ENCODE measurements at regions not wholly inside any gene's neighbourhood (a gene's known extent, or its start where the extent isn't known, plus 50 kb on each side); places are given as distances from the start of the nearest gene placed in this dataset.

GRCh38 chr3:19688767-19689166 lies 245.2 kb downstream of the EFHB start:
- peaks cover 4 to 25% (median 4%) of the 10 kb centered on the region in 3 donors for H3K36me3 Mint-ChIP-seq
- peak overlapping the region in 1 of 10 donors; percentile 45 for H3K27ac Mint-ChIP-seq
- no peaks in the 10 kb centered on the region for H3K4me1 Mint-ChIP-seq
- H3K9me3 Mint-ChIP-seq, result peaks cover 8 to 58% (median 37%) of the 10 kb centered on the region in 9 donors
- peaks cover 2 to 19% (median 6%) of the 10 kb centered on the region in 5 donors for H3K27me3 Mint-ChIP-seq
- POLR2A ChIA-PET, result no interaction called here
- DNase-seq (no peak), ATAC-seq (no peak)
- H3K4me3 Mint-ChIP-seq, result no peak overlapping the region

- Mint-ChIP-seq H3K27ac (no peak overlapping the region), H3K27me3 (no peaks in the 10 kb centered on the region), H3K36me3 (no peaks in the 10 kb centered on the region), H3K9me3 (peaks cover 0 to 4% (median 0%) of the 10 kb centered on the region in 9 donors), H3K4me1 (no peaks in the 10 kb centered on the region), H3K4me3 (no peak overlapping the region)
- ATAC-seq, result no peak
- no peak for DNase-seq
- POLR2A ChIA-PET, result no interaction called here
Measured at GRCh38 chr3:19668163-19668562, 265.9 kb downstream of the EFHB start.

- no peak overlapping the region for H3K27ac Mint-ChIP-seq
Measured at GRCh38 chr3:19662486-19662885, 271.5 kb downstream of the EFHB start.

GRCh38 chr3:19652336-19652735 lies 281.7 kb downstream of the EFHB start:
- peaks cover 0 to 20% (median 0%) of the 10 kb centered on the region in 3 donors for H3K36me3 Mint-ChIP-seq
- no peaks in the 10 kb centered on the region for H3K27me3 Mint-ChIP-seq
- no peaks in the 10 kb centered on the region for H3K4me1 Mint-ChIP-seq
- H3K27ac Mint-ChIP-seq, result no peak overlapping the region
- POLR2A ChIA-PET, result no interaction called here
- peaks cover 17 to 67% (median 23%) of the 10 kb centered on the region in 9 donors for H3K9me3 Mint-ChIP-seq
- ATAC-seq (no peak), DNase-seq (no peak)
- H3K4me3 Mint-ChIP-seq, result no peak overlapping the region

More at GRCh38 chr3:19662486-19662885, 271.5 kb downstream of the EFHB start:
- no peak for DNase-seq
- peaks cover 0 to 8% (median 0%) of the 10 kb centered on the region in 9 donors for H3K9me3 Mint-ChIP-seq
- no peaks in the 10 kb centered on the region for H3K36me3 Mint-ChIP-seq
- H3K4me3 Mint-ChIP-seq, result peak overlapping the region in 1 of 10 donors; percentile 35
- POLR2A ChIA-PET, result no interaction called here
- no peak for ATAC-seq
- H3K4me1 Mint-ChIP-seq, result no peaks in the 10 kb centered on the region
- H3K27me3 Mint-ChIP-seq, result peaks cover 0 to 9% (median 0%) of the 10 kb centered on the region in 5 donors

- Mint-ChIP-seq H3K36me3 (no peaks in the 10 kb centered on the region), H3K4me3 (no peak overlapping the region), H3K9me3 (peaks cover 0 to 16% (median 4%) of the 10 kb centered on the region in 9 donors), H3K4me1 (no peaks in the 10 kb centered on the region), H3K27me3 (peaks cover 0 to 9% (median 0%) of the 10 kb centered on the region in 5 donors), H3K27ac (no peak overlapping the region)
- DNase-seq (no peak), ATAC-seq (no peak)
- POLR2A ChIA-PET, result no interaction called here
Measured at GRCh38 chr3:19645093-19645492, 288.9 kb downstream of the EFHB start.

GRCh38 chr3:19644405-19644804 lies 289.6 kb downstream of the EFHB start:
- DNase-seq (no peak), ATAC-seq (no peak)
- H3K4me1 Mint-ChIP-seq, result no peaks in the 10 kb centered on the region
- POLR2A ChIA-PET, result no interaction called here
- H3K36me3 Mint-ChIP-seq, result no peaks in the 10 kb centered on the region
- peaks cover 0 to 10% (median 2%) of the 10 kb centered on the region in 9 donors for H3K9me3 Mint-ChIP-seq
- H3K27ac Mint-ChIP-seq, result no peak overlapping the region
- no peak overlapping the region for H3K4me3 Mint-ChIP-seq
- peaks cover 0 to 9% (median 0%) of the 10 kb centered on the region in 5 donors for H3K27me3 Mint-ChIP-seq

GRCh38 chr3:19641408-19641807 lies 292.6 kb downstream of the EFHB start:
- Mint-ChIP-seq H3K36me3 (peaks cover 0 to 7% (median 0%) of the 10 kb centered on the region in 3 donors), H3K4me3 (no peak overlapping the region), H3K27ac (no peak overlapping the region), H3K9me3 (peaks cover 0 to 25% (median 10%) of the 10 kb centered on the region in 9 donors), H3K4me1 (no peaks in the 10 kb centered on the region), H3K27me3 (peaks cover 0 to 9% (median 4%) of the 10 kb centered on the region in 5 donors)
- no peak for DNase-seq
- POLR2A ChIA-PET, result no interaction called here
- ATAC-seq, result no peak

GRCh38 chr3:19632099-19633074 lies 301.6 kb downstream of the EFHB start:
- POLR2A ChIA-PET, result no interaction called here
- H3K9me3 Mint-ChIP-seq, result peaks cover 0 to 17% (median 5%) of the 10 kb centered on the region in 9 donors
- DNase-seq, result no peak
- H3K4me3 Mint-ChIP-seq, result no peak overlapping the region
- peaks cover 1 to 12% (median 1%) of the 10 kb centered on the region in 5 donors for H3K27me3 Mint-ChIP-seq
- H3K27ac Mint-ChIP-seq, result no peak overlapping the region
- ATAC-seq, result no peak
- peaks cover 0 to 6% (median 0%) of the 10 kb centered on the region in 3 donors for H3K36me3 Mint-ChIP-seq
- H3K4me1 Mint-ChIP-seq, result peaks cover 0 to 4% (median 0%) of the 10 kb centered on the region in 4 donors

GRCh38 chr3:19598870-19599269 lies 335.1 kb downstream of the EFHB start:
- H3K36me3 Mint-ChIP-seq, result no peaks in the 10 kb centered on the region
- peaks cover 0 to 10% (median 3%) of the 10 kb centered on the region in 5 donors for H3K27me3 Mint-ChIP-seq
- H3K9me3 Mint-ChIP-seq, result peaks cover 0 to 24% (median 7%) of the 10 kb centered on the region in 9 donors
- POLR2A ChIA-PET, result no interaction called here
- DNase-seq (no peak), ATAC-seq (no peak)
- peaks cover 0 to 11% (median 0%) of the 10 kb centered on the region in 4 donors for H3K4me1 Mint-ChIP-seq
- H3K27ac Mint-ChIP-seq, result no peak overlapping the region
- no peak overlapping the region for H3K4me3 Mint-ChIP-seq

- Mint-ChIP-seq H3K36me3 (no peaks in the 10 kb centered on the region), H3K27me3 (peaks cover 0 to 10% (median 3%) of the 10 kb centered on the region in 5 donors), H3K4me1 (peaks cover 0 to 11% (median 0%) of the 10 kb centered on the region in 4 donors), H3K4me3 (no peak overlapping the region), H3K27ac (no peak overlapping the region), H3K9me3 (peaks cover 0 to 24% (median 7%) of the 10 kb centered on the region in 9 donors)
- DNase-seq (no peak), ATAC-seq (no peak)
- POLR2A ChIA-PET, result no interaction called here
Measured at GRCh38 chr3:19596408-19596807, 337.6 kb downstream of the EFHB start.

GRCh38 chr3:19595884-19596283 lies 338.1 kb downstream of the EFHB start:
- Mint-ChIP-seq H3K27ac (no peak overlapping the region), H3K4me1 (peaks cover 0 to 11% (median 0%) of the 10 kb centered on the region in 4 donors)

More at GRCh38 chr3:19595884-19596283, 338.1 kb downstream of the EFHB start:
- DNase-seq (no peak), ATAC-seq (no peak)
- H3K36me3 Mint-ChIP-seq, result no peaks in the 10 kb centered on the region
- H3K9me3 Mint-ChIP-seq, result peaks cover 0 to 24% (median 8%) of the 10 kb centered on the region in 9 donors
- POLR2A ChIA-PET, result no interaction called here
- no peak overlapping the region for H3K4me3 Mint-ChIP-seq
- peaks cover 0 to 10% (median 3%) of the 10 kb centered on the region in 5 donors for H3K27me3 Mint-ChIP-seq

All from naive thymus-derived CD8-positive, alpha-beta T cell (primary cell).